ENCODE measurements at regions not wholly inside any gene's neighbourhood (a gene's known extent, or its start where the extent isn't known, plus 50 kb on each side); places are given as distances from the start of the nearest gene placed in this dataset.

DNA sequence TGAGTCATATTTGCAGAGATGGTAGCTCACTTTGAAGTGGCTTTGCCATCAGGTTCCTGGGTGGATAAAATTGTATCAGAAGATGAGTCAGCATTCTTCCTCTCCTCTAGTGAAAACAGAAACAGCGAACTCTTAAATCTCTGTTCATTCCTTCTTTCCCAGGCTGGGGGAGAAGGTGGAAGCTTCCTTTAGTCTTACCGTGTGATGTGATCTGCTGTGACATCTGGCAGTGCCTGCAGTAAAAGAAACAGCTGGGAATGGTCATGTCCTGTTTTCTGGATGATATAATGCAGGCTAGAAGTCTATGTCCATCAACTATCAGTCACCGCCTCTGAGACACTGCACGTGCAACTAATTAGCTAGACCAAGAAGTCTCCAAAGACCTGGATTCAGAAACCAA lies 171.6 kb downstream of the VAPA start:
- TF ChIP-seq CEBPB (IDR thresholded peaks at IDR 0.05) (no peak), RAD21 (IDR thresholded peaks at IDR 0.05; ENCODE audit: low read depth) (no peak)

DNA sequence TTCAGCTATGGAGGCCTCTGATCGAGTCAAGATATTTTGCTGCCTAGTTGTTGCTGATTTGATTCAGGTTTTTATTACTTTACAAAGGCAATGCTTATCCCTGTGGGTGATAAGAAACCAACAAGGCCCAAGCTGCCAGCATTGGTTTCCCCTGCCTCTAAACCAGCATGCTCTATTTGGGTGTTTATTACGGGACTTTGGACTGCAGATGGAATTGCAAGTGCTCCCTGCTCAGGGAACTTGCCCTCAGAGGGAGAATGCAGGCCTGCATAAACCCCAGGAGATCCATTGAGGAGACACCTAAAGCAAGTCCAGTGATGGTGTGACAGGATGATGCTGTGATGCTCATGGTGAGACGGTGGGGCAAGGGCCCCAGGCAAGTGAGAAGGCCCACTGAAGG lies 172.1 kb downstream of the VAPA start:
- TF ChIP-seq FOXM1 (IDR thresholded peaks at IDR 0.05; ENCODE audit: borderline replicate concordance, low read depth) (no peak), CEBPB (IDR thresholded peaks at IDR 0.05) (no peak), YY1 (IDR thresholded peaks at IDR 0.05; ENCODE audit: low read depth) (no peak)
- TF ChIP-seq, protein P1, sequence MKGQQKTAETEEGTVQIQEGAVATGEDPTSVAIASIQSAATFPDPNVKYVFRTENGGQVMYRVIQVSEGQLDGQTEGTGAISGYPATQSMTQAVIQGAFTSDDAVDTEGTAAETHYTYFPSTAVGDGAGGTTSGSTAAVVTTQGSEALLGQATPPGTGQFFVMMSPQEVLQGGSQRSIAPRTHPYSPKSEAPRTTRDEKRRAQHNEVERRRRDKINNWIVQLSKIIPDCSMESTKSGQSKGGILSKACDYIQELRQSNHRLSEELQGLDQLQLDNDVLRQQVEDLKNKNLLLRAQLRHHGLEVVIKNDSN (IDR thresholded peaks at IDR 0.05): no peak
- TF ChIP-seq, protein P2, sequence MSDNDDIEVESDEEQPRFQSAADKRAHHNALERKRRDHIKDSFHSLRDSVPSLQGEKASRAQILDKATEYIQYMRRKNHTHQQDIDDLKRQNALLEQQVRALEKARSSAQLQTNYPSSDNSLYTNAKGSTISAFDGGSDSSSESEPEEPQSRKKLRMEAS (IDR thresholded peaks at IDR 0.05): no peak

DNA sequence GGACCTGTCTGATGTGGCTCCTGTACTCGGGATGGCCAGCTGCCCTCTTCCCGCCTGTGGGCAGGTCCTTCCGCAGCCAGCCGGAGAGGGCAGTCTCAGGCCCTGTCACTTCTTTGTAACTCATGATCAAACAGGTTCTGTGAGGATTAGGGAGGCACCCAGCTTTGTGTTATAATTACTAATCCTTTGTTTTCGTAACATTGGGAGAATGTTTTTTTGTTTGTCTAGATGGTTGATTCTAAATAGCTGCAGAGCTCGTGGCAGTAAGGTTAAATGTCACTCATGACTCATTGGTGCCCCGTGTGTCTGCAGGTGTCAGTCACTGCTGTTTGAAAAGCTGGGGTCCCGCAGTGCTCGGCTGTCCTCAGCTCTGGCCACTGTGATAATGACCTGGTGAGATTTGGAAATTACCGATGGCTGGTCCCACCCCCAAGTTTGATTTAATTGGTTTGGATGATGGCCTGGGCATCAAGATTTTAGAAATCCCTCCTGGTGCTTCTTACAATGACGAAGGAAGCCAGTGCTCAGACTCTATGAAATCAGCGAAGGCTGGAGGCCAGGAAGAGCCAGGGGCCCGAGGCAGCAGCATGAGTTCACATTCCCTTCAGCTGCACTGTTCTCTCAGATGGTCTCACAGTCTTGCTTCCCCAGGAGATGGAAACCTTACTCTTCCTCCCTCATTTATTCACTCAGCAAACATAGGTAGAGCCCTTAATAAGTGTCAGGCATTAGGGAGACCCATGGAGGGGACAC lies 172.8 kb downstream of the VAPA start:
- TF ChIP-seq CREB1 (IDR thresholded peaks at IDR 0.05; ENCODE audit: low read depth) (no peak), EP300 (IDR thresholded peaks at IDR 0.05; ENCODE audit: borderline replicate concordance) (no peak), YY1 (IDR thresholded peaks at IDR 0.05; ENCODE audit: low read depth) (no peak), ZBTB7A (IDR thresholded peaks at IDR 0.05; ENCODE audit: low read depth) (no peak), TEAD4 (IDR thresholded peaks at IDR 0.05) (no peak), TAF1 (IDR thresholded peaks at IDR 0.05; ENCODE audit: low read depth) (no peak), FOXM1 (IDR thresholded peaks at IDR 0.05; ENCODE audit: borderline replicate concordance, low read depth) (no peak), TCF12 (IDR thresholded peaks at IDR 0.05; ENCODE audit: low read depth) (no peak), EGR1 (IDR thresholded peaks at IDR 0.05) (no peak), NFIC (IDR thresholded peaks at IDR 0.05) (no peak), RAD21 (IDR thresholded peaks at IDR 0.05; ENCODE audit: low read depth) (no peak), CEBPB (IDR thresholded peaks at IDR 0.05) (no peak)
- TF ChIP-seq, protein P2 (IDR thresholded peaks at IDR 0.05): no peak
- TF ChIP-seq, protein P1 (IDR thresholded peaks at IDR 0.05): no peak
- TF ChIP-seq, protein P3, sequence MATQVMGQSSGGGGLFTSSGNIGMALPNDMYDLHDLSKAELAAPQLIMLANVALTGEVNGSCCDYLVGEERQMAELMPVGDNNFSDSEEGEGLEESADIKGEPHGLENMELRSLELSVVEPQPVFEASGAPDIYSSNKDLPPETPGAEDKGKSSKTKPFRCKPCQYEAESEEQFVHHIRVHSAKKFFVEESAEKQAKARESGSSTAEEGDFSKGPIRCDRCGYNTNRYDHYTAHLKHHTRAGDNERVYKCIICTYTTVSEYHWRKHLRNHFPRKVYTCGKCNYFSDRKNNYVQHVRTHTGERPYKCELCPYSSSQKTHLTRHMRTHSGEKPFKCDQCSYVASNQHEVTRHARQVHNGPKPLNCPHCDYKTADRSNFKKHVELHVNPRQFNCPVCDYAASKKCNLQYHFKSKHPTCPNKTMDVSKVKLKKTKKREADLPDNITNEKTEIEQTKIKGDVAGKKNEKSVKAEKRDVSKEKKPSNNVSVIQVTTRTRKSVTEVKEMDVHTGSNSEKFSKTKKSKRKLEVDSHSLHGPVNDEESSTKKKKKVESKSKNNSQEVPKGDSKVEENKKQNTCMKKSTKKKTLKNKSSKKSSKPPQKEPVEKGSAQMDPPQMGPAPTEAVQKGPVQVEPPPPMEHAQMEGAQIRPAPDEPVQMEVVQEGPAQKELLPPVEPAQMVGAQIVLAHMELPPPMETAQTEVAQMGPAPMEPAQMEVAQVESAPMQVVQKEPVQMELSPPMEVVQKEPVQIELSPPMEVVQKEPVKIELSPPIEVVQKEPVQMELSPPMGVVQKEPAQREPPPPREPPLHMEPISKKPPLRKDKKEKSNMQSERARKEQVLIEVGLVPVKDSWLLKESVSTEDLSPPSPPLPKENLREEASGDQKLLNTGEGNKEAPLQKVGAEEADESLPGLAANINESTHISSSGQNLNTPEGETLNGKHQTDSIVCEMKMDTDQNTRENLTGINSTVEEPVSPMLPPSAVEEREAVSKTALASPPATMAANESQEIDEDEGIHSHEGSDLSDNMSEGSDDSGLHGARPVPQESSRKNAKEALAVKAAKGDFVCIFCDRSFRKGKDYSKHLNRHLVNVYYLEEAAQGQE (IDR thresholded peaks at IDR 0.05; ENCODE audit: low read depth): no peak

DNA sequence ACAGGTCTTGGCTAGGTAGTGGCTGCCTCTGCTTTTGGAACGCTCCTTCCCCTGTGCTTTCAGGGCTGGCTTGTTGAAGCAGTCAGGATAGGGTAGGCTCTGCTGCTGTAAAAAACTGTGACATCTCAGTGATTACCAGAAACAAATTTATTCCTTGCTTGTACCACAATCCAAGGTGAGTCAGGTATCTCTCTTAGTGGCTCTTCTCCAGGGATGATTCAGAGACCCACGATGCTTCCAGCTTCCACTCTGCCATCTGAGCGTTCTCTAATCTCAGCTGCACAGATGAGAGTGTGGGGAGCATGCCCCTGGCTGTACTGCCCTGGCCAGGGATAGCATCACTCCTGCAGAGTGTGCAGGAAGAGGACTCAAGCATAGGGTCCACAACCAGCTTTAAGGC lies 174.9 kb downstream of the VAPA start:
- TF ChIP-seq, protein P3 (IDR thresholded peaks at IDR 0.05; ENCODE audit: low read depth): no peak
- TF ChIP-seq CEBPB (IDR thresholded peaks at IDR 0.05) (no peak), YY1 (IDR thresholded peaks at IDR 0.05; ENCODE audit: low read depth) (no peak)

DNA sequence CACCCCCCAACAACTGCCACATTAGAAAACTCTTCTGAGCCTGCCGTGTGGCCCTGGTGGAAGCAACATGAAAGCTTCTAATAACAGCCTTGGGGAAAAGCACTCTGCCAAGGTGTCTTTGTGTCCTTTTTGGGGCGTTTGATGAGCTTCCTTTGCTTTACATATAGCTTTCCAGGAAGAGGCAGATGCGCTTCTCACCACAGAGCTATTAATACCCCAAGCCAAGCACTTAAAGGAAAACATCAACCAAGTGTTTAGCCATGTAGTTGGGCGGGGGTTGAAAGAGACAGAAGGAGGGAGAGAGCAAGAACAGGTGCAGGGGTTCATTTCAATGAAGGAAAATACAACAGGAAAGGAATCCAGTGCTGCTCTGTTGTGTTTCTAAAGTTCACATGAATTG lies 176.1 kb downstream of the VAPA start:
- no peak for TF ChIP-seq TAF1 (IDR thresholded peaks at IDR 0.05; ENCODE audit: low read depth)
- TF ChIP-seq, protein P3 (IDR thresholded peaks at IDR 0.05; ENCODE audit: low read depth): no peak
- TF ChIP-seq EP300 (IDR thresholded peaks at IDR 0.05; ENCODE audit: borderline replicate concordance): no peak
- TF ChIP-seq, protein P1 (IDR thresholded peaks at IDR 0.05): no peak
- no peak for TF ChIP-seq YY1 (IDR thresholded peaks at IDR 0.05; ENCODE audit: low read depth)
- TF ChIP-seq CREB1 (IDR thresholded peaks at IDR 0.05; ENCODE audit: low read depth): no peak
- TF ChIP-seq FOXM1 (IDR thresholded peaks at IDR 0.05; ENCODE audit: borderline replicate concordance, low read depth): no peak
- TF ChIP-seq TCF12 (IDR thresholded peaks at IDR 0.05; ENCODE audit: low read depth): no peak
- TF ChIP-seq RAD21 (IDR thresholded peaks at IDR 0.05; ENCODE audit: low read depth): no peak
- TF ChIP-seq, protein P2 (IDR thresholded peaks at IDR 0.05): no peak
- TF ChIP-seq ZBTB7A (IDR thresholded peaks at IDR 0.05; ENCODE audit: low read depth): no peak
- no peak for TF ChIP-seq CEBPB (IDR thresholded peaks at IDR 0.05)
- TF ChIP-seq NFIC (IDR thresholded peaks at IDR 0.05): no peak
- TF ChIP-seq EGR1 (IDR thresholded peaks at IDR 0.05): no peak
- TF ChIP-seq TEAD4 (IDR thresholded peaks at IDR 0.05): no peak

Measured in Ishikawa (cell line).